ENCODE measurements at regions not wholly inside any gene's neighbourhood (a gene's known extent, or its start where the extent isn't known, plus 50 kb on each side); places are given as distances from the start of the nearest gene placed in this dataset.
"Not testable (repeated sequence)": the region's sequence is repeated elsewhere in the genome, so short reads cannot be mapped to it uniquely, and the experiment has no call there.

GRCh38 chr16:50448981-50449380, 80.2 kb upstream of the BRD7 start:
- DNase-seq = no peak

GRCh38 chr16:50448522-50448921, 79.7 kb upstream of the BRD7 start:
- DNase-seq = peak; percentile 7

GRCh38 chr16:50447386-50447785, 78.6 kb upstream of the BRD7 start:
- DNase-seq = not testable (repeated sequence)

- DNase-seq = no peak
Observed at GRCh38 chr16:50446861-50447260, 78.1 kb upstream of the BRD7 start.

- peak; percentile 8 for DNase-seq
Observed at GRCh38 chr16:50445621-50446555, 77.1 kb upstream of the BRD7 start.

GRCh38 chr16:50444526-50444925, 75.7 kb upstream of the BRD7 start:
- DNase-seq = no peak

- DNase-seq = no peak
Observed at GRCh38 chr16:50442221-50442620, 73.4 kb upstream of the BRD7 start.

GRCh38 chr16:50441486-50442157, 72.8 kb upstream of the BRD7 start:
- no peak for DNase-seq

- no peak for DNase-seq
Observed at GRCh38 chr16:50440991-50441390, 72.2 kb upstream of the BRD7 start.

- no peak for DNase-seq
Observed at GRCh38 chr16:50440531-50440930, 71.7 kb upstream of the BRD7 start.

GRCh38 chr16:50437769-50438437, 69.1 kb upstream of the BRD7 start:
- no peak for DNase-seq

GRCh38 chr16:50436271-50436670, 67.5 kb upstream of the BRD7 start:
- DNase-seq = no peak

- DNase-seq = no peak
Observed at GRCh38 chr16:50434872-50435478, 66.2 kb upstream of the BRD7 start.

GRCh38 chr16:50430076-50430475, 61.3 kb upstream of the BRD7 start:
- DNase-seq = no peak

GRCh38 chr16:50428742-50429141, 60.0 kb upstream of the BRD7 start:
- no peak for DNase-seq

GRCh38 chr16:50428116-50428515, 59.3 kb upstream of the BRD7 start:
- no peak for DNase-seq

- no peak for DNase-seq
Observed at GRCh38 chr16:50427107-50427506, 58.3 kb upstream of the BRD7 start.

GRCh38 chr16:50425648-50426047, 56.9 kb upstream of the BRD7 start:
- DNase-seq = peak; percentile 4

GRCh38 chr16:50425044-50425443, 56.3 kb upstream of the BRD7 start:
- no peak for DNase-seq

- DNase-seq = no peak
Observed at GRCh38 chr16:50422926-50423325, 54.1 kb upstream of the BRD7 start.

GRCh38 chr16:50419116-50419515, 50.3 kb upstream of the BRD7 start:
- no peak for DNase-seq
